HG02884 (cell line): ENCODE measurements at regions not wholly inside any gene's neighbourhood (a gene's known extent, or its start where the extent isn't known, plus 50 kb on each side); places are given as distances from the start of the nearest gene placed in this dataset.

ENCODE experiments used
- ATAC-seq: cut with Tn5 transposase; IDR thresholded peaks from one replicate; pipeline ENCODE4 v1.9.1; 2021; ENCODE audit warnings: mild to moderate bottlenecking, moderate library complexity; ENCODE audit not compliant: unreplicated experiment

GRCh38 chr16:50964491-50964890 lies 186.6 kb downstream of the SALL1 start:
- ATAC-seq: no peak

DNA sequence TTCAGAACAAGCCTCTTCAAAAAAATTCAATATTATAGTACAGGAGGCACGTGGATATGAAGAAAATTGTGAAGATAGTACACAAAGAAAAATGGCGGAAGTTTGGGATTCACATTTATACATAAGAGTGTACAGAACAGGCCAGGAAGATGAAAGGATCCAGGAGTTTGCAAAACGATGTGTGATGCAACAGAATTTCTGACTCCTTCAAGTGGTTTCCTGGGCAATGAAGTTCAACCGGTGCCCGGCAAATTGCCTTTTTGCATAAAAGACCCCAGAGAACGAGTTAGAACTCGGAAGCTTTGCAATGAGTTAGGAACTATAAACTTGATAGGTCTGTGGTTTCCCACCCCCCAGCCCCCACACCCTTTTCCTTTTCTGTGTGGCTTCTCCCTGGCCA lies 189.1 kb downstream of the SALL1 start:
- no peak for ATAC-seq

DNA sequence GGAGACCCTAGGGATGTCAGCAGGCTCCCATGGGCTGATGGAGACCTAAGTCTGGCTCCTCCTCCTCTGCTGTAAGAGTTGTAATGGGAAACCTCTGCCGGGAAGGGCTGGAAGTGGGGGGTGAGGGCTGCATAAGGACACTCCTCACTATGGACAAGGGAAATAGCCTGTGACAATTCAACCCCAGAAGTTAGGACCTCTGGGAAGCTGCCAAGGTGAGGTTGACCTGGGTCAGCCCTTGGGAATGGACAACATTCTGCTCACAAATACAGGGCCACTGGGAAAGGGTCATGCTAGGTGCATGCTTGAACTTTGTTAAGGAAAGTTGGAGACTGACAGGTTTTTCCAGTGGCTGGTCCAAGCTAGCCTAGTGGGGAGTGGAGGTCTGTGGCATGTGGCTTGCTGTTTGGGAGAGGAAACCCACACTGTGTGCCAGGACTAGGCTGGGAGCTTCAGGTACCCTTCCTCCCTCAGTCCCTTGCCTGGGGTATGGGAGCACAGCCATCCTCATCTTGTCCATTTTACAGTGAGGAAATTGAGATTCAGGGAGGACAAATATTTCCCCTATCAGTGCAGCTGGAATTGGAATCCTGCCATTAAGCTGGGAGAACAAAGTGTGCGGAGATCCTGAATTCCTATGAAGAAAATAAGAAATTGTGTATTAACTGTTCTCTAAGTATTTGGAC lies 190.4 kb downstream of the SALL1 start:
- ATAC-seq: no peak

GRCh38 chr16:50957056-50957455 lies 194.0 kb downstream of the SALL1 start:
- no peak for ATAC-seq

GRCh38 chr16:50956637-50957036 lies 194.4 kb downstream of the SALL1 start:
- ATAC-seq: no peak

DNA sequence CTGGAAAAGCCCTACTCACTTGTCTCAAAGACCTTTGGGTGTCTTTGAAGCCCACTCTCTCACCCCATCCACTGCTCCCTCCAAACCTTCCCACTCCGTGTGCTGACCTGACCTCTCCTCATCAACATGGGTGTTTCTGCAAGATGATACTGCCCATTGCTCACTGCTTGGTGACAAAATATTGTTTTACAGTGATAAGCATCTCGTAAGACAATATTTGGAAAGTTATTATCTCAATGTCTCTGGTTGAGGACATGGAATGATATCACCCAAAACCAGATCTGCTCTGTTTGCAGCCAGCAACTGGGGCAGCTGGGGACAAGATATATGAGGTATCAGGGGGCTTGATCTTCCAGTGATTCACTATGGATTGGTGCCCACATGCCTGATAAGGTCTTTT lies 195.8 kb downstream of the SALL1 start:
- no peak for ATAC-seq

- ATAC-seq: no peak
Measured at GRCh38 chr16:50954469-50954868, 196.6 kb downstream of the SALL1 start.

DNA sequence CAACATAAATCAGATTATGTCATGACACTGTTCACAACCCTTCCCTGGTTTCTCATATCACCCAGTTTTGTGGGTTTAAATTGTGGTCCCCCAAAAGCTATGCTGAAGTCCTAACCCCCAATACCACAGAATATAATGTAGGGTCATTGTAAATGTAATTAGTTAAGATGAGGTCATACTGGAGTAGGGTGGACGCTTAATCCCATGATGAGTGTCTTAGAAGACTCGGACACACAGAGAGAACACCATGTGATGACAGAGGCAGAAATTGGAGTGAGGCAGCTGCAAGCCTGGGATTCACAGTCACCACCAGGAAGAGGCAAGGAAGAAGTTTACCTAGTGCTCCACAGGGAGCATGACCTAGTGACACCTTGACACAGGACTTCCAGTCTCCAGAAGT lies 197.8 kb downstream of the SALL1 start:
- ATAC-seq: no peak

GRCh38 chr16:50950955-50951354 lies 200.1 kb downstream of the SALL1 start:
- no peak for ATAC-seq

- ATAC-seq: no peak
Measured at GRCh38 chr16:50948268-50948930, 202.7 kb downstream of the SALL1 start.

DNA sequence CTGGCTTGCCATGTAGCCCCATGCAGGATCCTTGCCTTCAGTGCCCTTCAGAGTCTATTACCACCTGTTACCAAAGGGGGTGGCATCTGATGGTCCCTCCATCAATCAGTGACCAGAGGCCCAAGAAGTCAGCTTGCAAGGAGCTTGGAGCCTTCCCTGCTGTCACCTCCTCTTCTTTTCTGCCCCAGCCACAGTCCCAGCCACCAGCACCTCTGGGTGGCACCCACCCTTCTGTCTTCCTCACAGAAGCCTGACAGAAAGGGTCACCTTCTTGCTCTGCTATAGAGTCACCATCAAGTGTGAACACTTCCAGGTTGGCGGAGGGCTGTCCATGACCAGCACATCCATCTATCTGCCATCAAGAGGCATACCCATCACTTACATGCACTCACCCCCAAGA lies 203.2 kb downstream of the SALL1 start:
- no peak for ATAC-seq

- no peak for ATAC-seq
Measured at GRCh38 chr16:50946606-50947005, 204.5 kb downstream of the SALL1 start.

- no peak for ATAC-seq
Measured at GRCh38 chr16:50946098-50946497, 204.2 kb downstream of the CYLD start.

- ATAC-seq: no peak
Measured at GRCh38 chr16:50945171-50945570, 203.3 kb downstream of the CYLD start.

- no peak for ATAC-seq
Measured at GRCh38 chr16:50944436-50944835, 202.6 kb downstream of the CYLD start.

DNA sequence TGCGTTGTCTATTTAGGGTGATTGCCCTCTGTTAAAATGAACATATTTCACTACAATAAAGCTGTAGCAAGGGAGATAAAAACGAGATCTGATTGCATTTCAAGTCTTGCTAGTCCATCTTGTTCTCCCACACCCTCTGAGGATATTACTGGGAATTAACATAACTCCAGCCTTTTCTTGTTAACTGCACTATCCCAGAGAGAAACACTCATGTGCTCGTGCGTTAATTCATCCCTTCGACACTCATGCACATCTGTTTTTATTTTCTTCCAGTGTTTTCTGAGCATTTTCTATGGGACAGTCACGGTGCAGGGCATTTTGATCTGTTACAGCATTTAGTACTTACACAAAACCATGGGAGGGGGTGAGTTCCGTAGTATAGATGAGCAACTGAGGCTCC lies 202.1 kb downstream of the CYLD start:
- ATAC-seq: no peak

DNA sequence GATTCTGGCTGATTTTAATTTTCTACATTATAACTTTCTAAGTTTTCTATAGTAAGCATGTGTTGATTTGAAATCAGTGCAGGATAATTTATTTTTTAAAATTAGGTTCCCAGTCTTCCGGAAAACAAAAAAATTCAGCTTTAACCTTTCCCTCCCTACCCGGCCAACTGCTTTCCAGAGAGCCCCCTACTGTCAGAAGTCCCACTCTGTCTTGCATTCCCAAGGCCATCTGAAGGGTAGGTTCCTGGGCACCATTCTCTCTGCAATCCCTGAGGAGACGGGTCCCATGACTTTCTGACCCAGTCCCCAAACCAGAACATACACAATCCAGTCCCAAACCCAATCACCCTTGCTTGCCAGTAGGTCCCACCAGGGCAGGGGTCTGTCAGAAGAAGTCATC lies 200.3 kb downstream of the CYLD start:
- no peak for ATAC-seq

DNA sequence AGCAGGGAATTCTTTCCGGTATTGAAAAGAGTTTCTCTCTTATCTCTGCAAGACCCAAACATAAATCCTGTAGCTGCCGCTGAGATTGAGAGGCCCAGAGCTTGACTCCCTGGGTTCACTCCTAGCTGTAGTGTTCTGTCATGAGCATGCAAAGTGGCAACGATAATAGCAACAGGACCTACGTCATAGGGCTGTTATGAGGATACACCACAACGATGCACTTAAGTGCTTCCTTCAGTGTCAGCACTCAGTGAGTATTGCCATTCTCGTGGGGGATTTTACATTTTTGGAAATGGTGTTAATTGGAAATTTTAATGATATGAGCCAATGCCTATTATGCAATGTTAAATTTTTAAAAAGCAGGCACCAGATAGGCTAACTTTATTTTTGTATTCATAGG lies 199.8 kb downstream of the CYLD start:
- ATAC-seq: no peak

GRCh38 chr16:50940275-50940854 lies 198.5 kb downstream of the CYLD start:
- ATAC-seq: no peak

DNA sequence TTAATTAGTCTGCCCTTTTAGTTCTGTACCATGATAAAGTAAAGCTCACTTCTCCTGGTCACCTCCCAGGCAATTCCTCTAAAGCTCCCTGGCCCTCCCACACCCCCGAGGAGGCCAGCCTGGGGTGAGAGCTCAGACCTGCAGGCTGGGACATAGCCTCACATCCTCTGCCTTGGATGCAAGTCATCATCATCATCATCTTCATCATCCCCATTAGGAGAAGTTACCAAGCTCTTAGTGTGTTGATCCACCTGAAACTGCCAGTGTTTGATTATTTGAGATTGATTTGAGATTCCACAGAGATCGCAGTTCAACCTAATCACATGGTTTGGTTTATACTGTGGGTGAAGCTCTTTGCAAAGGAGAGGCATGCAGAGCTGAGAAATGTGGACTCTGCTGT lies 197.5 kb downstream of the CYLD start:
- ATAC-seq: no peak

DNA sequence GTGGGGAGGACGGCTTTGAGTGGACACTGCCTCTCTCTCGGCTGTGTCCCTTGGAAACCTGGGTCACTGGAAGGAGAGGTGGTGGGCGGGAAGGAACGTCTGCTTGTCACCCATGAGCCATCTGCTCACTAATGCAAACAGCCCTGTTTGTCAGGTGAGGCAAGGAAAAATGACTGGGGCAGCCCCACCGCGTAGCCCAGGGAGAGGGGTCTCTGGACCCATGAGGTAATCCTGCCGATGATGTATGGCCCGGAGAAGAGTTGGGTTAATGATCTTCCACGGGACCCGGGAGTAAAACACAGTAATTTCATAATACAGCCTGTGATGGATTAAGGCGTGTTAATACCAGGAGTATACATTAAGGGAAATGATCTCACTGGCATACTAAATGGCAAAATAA lies 197.0 kb downstream of the CYLD start:
- ATAC-seq: no peak

- ATAC-seq: no peak
Measured at GRCh38 chr16:50933262-50933661, 191.4 kb downstream of the CYLD start.
